Putamen (tissue), 1 donor: ENCODE measurements at regions not wholly inside any gene's neighbourhood (a gene's known extent, or its start where the extent isn't known, plus 50 kb on each side); places are given as distances from the start of the nearest gene placed in this dataset.
"Not testable (repeated sequence)": the region's sequence is repeated elsewhere in the genome, so short reads cannot be mapped to it uniquely, and the experiment has no call there.

Source experiments
- DNase-seq: peaks from one replicate; pipeline ENCODE4 v3.0.0-alpha.2; 2016; ENCODE audit warnings: low spot score

GRCh38 chr9:90979639-90980038 lies 178.0 kb downstream of the SYK start:
- DNase-seq, result no peak

GRCh38 chr9:90981726-90982125 lies 180.1 kb downstream of the SYK start:
- no peak for DNase-seq

DNA sequence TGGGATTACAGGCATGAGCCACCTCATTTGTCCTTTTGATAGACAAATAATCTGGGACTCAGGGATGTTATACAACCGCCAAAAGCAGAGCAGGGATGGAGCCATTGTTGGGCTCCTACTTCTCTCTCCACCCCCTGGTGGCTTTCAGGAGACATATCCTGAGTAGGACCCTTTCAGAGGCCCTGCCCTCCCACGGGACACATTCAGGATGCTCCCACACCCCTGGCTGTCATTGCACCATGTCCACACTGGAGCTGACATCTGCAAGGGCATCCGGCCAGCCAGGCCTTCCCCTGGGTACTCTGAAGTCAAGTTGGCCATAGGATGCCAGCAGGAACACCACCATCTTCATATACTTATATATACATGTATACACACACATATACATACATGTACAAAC lies 181.8 kb downstream of the SYK start:
- DNase-seq, result no peak

- DNase-seq, result no peak
Measured at GRCh38 chr9:90985631-90986030, 184.0 kb downstream of the SYK start.

DNA sequence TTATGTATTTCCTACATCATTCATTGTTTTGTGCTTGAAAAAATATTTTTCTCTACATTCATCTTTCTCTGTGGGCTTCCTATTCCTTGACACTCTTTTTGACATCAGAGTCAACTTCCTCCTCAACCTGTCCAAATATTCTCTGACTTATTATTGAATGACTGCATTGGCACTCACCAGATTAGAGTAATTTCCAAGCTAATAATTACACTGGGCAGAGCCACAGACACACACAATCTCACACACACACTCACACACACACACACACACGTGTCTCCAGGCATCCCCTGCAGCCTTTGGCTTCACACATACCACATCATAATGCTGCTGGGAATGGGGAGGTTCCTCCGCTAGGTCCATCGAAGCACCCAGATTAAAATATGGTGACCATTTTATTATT lies 184.5 kb downstream of the SYK start:
- no peak for DNase-seq

DNA sequence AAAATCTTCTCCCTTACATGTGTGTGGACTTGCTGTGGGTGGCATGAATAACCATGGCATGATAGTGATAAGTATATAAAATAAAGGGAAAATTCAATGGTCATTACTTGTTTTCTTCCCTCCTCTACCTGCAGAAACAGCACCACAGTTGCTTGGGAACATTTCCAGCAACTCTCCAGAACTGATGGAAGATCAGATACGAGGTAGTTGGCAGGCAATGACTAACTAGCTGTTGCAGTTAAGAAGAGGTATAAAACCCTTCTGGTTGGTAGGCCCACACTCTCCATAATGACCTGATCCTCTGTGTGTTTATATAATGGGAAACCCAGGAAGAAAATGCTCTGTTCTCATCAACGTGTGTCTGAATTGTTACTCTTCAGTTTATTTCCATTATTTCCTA lies 185.9 kb downstream of the SYK start:
- DNase-seq, result no peak

DNA sequence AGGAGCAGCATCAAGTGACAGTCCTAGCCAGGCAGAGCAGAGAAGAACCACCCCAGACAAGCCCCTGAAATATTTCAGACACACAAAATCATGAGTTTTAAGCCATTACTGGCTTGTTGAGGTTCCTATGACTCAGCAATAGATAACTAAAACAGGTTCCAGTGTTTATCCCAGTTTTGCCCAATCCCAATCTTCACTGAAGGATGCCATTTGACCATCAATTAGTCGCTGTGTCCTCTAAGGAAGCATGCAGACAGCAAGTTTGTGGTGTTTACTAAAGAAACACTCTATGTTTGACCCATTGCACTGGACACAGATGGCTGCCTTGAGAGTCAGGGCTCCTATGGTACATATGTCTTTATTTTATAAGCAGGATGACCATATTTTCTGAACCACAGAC lies 186.7 kb downstream of the SYK start:
- no peak for DNase-seq

- no peak for DNase-seq
Measured at GRCh38 chr9:90991953-90992352, 190.3 kb downstream of the SYK start.

- DNase-seq, result no peak
Measured at GRCh38 chr9:90995516-90995915, 193.9 kb downstream of the SYK start.

DNA sequence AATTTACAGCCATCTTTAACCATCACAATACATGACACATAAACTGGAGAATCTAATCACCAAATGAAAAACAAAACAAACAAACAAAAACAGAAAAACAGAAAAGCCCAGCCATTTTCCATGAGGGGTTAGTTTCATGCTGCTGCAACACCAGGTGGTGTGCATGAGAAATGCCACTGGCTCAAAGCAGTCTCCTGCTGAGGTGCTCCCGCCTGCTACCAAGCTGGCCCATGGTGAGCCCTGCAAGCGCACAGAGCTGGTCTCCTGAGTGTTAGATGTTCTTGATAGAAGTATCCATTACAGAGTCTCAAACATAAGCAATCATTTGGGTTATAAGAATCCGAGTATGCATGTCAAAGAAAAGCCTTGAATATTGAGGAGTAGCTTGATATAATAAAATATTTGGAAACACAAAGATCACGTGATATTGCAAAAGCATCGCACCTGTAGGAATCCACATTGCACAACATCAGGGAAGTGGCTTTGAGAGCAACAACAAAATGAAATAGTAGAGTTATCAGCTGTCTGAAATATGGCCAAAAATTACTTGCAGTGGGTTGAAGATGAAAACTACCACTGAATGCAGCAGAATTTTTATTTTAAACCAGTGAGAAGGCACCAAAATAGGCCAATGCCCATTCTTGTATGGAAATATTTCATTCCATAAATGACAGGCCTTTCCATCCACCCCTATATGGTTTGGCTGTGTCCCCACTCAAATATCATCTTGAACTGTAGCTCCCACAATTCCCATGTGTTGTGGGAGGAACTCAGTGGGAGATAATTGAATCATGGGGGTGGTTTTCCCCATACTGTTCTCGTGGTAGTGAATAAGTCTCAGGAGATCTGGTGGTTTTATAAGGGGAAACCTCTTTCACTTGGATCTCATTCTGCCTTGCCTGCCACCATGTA lies 194.8 kb downstream of the SYK start:
- no peak for DNase-seq

GRCh38 chr9:90998573-90998972 lies 197.0 kb downstream of the SYK start:
- no peak for DNase-seq

DNA sequence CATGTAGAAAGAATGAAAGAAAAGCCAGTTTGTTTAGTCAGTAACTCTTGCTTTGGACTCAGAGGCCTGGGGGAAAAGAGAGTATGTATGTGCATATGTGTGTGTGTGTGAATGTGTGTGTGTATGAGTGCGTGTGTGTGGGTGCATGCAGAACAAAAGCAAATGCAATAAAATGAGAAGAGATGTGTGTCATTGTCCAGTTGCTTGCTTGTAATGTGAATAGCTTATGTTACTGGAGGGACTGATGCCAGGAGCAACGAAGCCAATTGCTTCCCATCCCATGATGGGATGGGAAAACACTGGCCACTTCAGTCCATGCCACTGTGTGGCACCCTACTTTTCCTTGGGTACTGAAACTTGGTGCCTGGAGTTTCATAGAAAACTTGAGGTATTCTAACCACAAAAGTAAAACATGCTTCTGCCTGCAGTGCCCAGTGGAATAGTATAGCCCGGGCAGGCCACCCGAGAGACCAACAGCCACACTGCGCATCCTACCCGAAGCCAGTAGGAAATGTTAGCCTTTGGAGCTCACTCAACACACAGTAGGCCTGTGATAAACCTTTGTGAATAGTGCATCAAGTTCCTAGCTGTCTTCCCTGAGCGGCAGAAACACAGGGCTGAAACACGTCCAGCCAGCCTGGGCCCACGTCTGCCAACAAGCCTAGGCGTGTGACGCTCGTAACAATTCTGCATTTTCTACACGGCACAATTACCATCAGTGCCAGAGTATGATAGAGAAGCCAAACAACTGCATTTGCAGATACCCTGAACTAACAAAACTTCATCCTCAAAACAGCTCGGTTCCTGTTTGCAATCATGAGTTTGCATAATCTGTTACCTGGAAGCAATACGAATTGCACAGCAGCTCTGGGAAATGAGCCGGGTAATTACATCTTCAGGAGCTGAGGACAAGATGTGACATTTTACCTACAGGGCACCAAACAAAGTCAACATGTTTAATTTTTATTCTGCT lies 198.1 kb downstream of the SYK start:
- DNase-seq, result peak; percentile 14

DNA sequence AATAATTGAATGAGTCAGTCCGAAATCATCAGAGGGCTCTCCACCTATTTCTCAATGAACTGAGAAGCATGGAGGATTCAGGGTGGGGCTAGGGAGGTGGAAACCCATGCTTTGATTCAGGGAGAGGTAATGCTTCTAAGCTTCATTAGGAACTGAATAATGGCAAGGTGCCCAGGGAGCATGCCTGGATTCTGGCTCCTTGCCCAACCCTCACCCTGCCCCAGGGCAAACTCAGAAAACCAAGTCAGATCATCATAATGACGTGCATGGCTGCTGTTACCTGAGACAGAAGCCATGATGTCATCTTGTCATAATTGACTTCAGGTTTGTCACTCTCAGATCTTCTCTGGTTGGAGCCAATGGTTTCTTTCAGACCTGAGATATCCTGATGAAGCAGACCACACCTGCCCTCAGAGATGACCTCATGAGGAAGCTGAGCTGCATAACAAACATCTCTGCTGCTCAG lies 199.6 kb downstream of the SYK start:
- DNase-seq, result no peak

GRCh38 chr9:91004484-91004883 lies 202.9 kb downstream of the SYK start:
- DNase-seq, result no peak

- DNase-seq, result no peak
Measured at GRCh38 chr9:91004992-91005391, 203.4 kb downstream of the SYK start.

- no peak for DNase-seq
Measured at GRCh38 chr9:91006046-91006445, 204.4 kb downstream of the SYK start.

DNA sequence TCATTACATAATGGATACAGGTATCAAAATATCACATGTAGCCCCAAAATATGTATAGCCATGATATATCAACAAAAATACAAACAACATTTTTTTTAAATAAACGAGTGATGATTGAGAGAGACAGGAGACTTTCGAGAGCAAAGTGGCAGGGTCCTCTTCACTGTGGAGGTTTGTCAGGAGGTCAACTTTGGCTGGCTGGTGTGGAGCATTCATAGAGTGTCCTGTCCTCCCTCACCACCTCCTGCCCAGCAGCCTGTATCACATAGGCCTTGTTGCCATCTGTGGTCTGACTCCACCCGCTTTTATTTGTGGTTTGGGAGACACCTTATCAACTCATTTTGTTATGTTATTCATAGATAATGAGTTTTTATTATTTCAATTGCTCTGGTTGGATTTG lies 206.9 kb downstream of the SYK start:
- DNase-seq, result no peak

GRCh38 chr9:91011891-91012290 lies 210.3 kb downstream of the SYK start:
- DNase-seq, result no peak

- no peak for DNase-seq
Measured at GRCh38 chr9:91012933-91013841, 211.6 kb downstream of the SYK start.

GRCh38 chr9:91017245-91017644 lies 215.6 kb downstream of the SYK start:
- no peak for DNase-seq

DNA sequence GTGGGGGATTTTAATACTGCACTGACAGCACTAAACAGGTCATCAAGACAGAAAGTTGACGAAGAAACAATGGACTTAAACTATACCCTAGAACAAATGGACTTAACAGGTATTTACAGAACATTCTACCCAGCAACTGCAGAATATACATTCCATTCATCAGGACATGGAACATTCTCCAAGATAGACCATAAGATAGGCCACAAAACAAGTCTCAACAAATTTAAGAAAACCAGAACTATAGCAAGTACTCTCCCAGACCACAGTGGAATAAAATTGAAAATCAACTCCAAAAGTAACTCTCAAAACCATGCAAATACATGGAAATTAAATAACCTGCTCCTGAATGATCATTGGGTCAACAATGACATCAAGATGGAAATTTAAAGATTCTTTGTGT lies 218.3 kb downstream of the SYK start:
- DNase-seq, result not testable (repeated sequence)

DNA sequence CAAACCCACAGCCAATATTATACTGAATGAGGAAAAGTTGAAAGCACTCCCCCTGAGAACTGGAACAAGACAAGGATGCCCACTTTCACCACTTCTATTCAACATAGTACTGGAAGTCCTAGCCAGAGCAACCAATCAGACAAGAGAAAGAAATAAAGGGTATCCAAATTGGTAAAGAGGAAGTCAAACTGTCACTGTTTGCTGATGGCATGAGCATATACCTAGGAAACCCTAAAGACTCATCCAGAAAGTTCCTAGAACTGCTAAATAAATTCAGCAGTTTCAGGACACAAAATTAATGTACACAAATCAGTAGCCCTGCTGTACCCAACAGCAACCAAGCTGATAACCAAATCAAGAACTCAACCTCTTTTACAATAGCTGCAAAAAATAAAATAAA lies 220.0 kb downstream of the SYK start:
- DNase-seq, result not testable (repeated sequence)
